ENCODE measurements at regions not wholly inside any gene's neighbourhood (a gene's known extent, or its start where the extent isn't known, plus 50 kb on each side); places are given as distances from the start of the nearest gene placed in this dataset.
"Not testable (repeated sequence)": the region's sequence is repeated elsewhere in the genome, so short reads cannot be mapped to it uniquely, and the experiment has no call there.

GRCh38 chr4:130067419-130067818, 971.5 kb downstream of the C4orf33 start:
- ChIA-PET CTCF (interaction anchor here (0.7 kb wide), 1 partner anchor 12 kb away, joined by 3 read pairs; no protein-coding TSS in a partner anchor), POLR2A (ENCODE audit: low non-redundant PET) (no interaction called here)
- TF ChIP-seq CTCF (conservative IDR thresholded peaks at IDR 0.05; ENCODE audit: low read depth) = no peak
- H3K27ac ChIP-seq = no peak overlapping the region
- no peak for DNase-seq (ENCODE audit: low spot score)

DNA sequence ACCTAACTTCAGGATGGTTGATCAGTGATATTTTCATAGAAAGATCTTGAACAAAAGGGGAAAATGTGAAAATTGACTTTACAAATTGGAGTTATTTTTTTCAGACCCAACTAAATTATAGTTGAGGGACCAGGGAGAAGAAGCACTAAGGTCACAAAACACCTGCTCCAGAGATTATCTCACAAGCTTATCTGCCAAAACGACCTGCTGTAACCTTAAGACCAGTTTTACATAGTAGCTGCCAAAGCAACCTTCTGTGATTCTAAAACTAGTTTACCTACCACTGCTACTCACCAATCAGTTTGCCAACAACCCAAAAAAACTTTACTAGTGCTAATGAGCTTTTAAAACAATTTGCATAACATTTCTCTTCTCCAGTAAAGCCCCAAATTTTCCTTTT, 972.1 kb downstream of the C4orf33 start:
- no peak for TF ChIP-seq CTCF (conservative IDR thresholded peaks at IDR 0.05; ENCODE audit: low read depth)
- H3K27ac ChIP-seq = no peak overlapping the region
- no peak for DNase-seq (ENCODE audit: low spot score)
- POLR2A ChIA-PET (ENCODE audit: low non-redundant PET) = no interaction called here
- CTCF ChIA-PET = interaction anchor here (0.7 kb wide), 1 partner anchor 11 kb away, joined by 3 read pairs; no protein-coding TSS in a partner anchor

DNA sequence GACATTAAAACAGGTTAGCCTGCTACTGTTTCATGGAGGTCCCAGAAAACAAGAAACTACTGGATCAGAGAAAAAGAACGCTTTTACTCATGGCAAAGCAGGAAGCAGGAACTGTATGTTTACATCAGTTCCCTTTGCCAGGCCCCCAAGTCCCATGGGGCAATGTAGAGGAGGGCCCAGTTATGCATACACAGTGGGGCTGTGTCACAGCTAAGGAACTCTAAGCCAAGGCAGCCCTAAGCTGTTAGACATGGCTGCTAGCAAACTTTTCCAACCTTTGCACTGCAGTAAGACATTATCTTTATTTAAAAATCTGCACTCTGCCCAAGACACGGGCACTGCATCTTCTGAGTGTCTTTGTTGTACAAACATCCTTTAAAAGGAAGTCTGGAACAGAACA, 975.8 kb downstream of the C4orf33 start:
- no peak for DNase-seq (ENCODE audit: low spot score)
- H3K27ac ChIP-seq = no peak overlapping the region
- ChIA-PET CTCF (interaction anchor here (0.6 kb wide), 1 partner anchor 39 kb away, joined by 3 read pairs; no protein-coding TSS in a partner anchor), POLR2A (ENCODE audit: low non-redundant PET) (no interaction called here)
- TF ChIP-seq CTCF (conservative IDR thresholded peaks at IDR 0.05; ENCODE audit: low read depth) = no peak

GRCh38 chr4:130073145-130073790, 977.3 kb downstream of the C4orf33 start:
- DNase-seq (ENCODE audit: low spot score) = no peak
- ChIA-PET POLR2A (ENCODE audit: low non-redundant PET) (no interaction called here), CTCF (no interaction called here)
- no peak for TF ChIP-seq CTCF (conservative IDR thresholded peaks at IDR 0.05; ENCODE audit: low read depth)
- H3K27ac ChIP-seq = no peak overlapping the region

- H3K27ac ChIP-seq = no peak overlapping the region
- DNase-seq (ENCODE audit: low spot score) = no peak
- no peak for TF ChIP-seq CTCF (conservative IDR thresholded peaks at IDR 0.05; ENCODE audit: low read depth)
- POLR2A ChIA-PET (ENCODE audit: low non-redundant PET) = no interaction called here
- CTCF ChIA-PET = no interaction called here
These were observed 978.1 kb downstream of the C4orf33 start for GRCh38 chr4:130074096-130074495.

- peak; percentile 29 for DNase-seq (ENCODE audit: low spot score)
- TF ChIP-seq CTCF (conservative IDR thresholded peaks at IDR 0.05; ENCODE audit: low read depth) = no peak
- POLR2A ChIA-PET (ENCODE audit: low non-redundant PET) = no interaction called here
These were observed 981.3 kb downstream of the C4orf33 start for GRCh38 chr4:130077275-130077674.

GRCh38 chr4:130079027-130079426, 983.1 kb downstream of the C4orf33 start:
- DNase-seq (ENCODE audit: low spot score); H3K27ac ChIP-seq; POLR2A ChIA-PET (ENCODE audit: low non-redundant PET): not testable (repeated sequence)
- CTCF ChIA-PET = interaction anchor here (0.6 to 1.2 kb wide), 2 partner anchors 11 to 69 kb away, joined by 3 read pairs; no protein-coding TSS in a partner anchor

More at GRCh38 chr4:130077275-130077674, 981.3 kb downstream of the C4orf33 start:
- H3K27ac ChIP-seq = no peak overlapping the region
- CTCF ChIA-PET = no interaction called here
